HG02885 (cell line): ENCODE measurements at regions not wholly inside any gene's neighbourhood (a gene's known extent, or its start where the extent isn't known, plus 50 kb on each side); places are given as distances from the start of the nearest gene placed in this dataset.

Experiments used
- ATAC-seq: cut with Tn5 transposase; IDR thresholded peaks from one replicate; pipeline ENCODE4 v1.9.1; 2021; ENCODE audit warnings: mild to moderate bottlenecking; ENCODE audit not compliant: unreplicated experiment, poor library complexity

GRCh38 chr6:156652231-156652750 lies 124.9 kb upstream of the ARID1B start:
- ATAC-seq = no peak

GRCh38 chr6:156651486-156651885 lies 125.7 kb upstream of the ARID1B start:
- ATAC-seq = no peak

GRCh38 chr6:156650896-156651390 lies 126.2 kb upstream of the ARID1B start:
- no peak for ATAC-seq

GRCh38 chr6:156648616-156649015 lies 128.6 kb upstream of the ARID1B start:
- ATAC-seq = no peak

GRCh38 chr6:156647991-156648390 lies 129.2 kb upstream of the ARID1B start:
- no peak for ATAC-seq

GRCh38 chr6:156647140-156647784 lies 129.9 kb upstream of the ARID1B start:
- no peak for ATAC-seq

GRCh38 chr6:156646496-156646895 lies 130.7 kb upstream of the ARID1B start:
- ATAC-seq = no peak

GRCh38 chr6:156645097-156645496 lies 132.1 kb upstream of the ARID1B start:
- ATAC-seq = no peak

GRCh38 chr6:156639009-156639721 lies 138.0 kb upstream of the ARID1B start:
- ATAC-seq = no peak

- ATAC-seq = no peak
Measured at GRCh38 chr6:156638581-156638980, 138.6 kb upstream of the ARID1B start.

- no peak for ATAC-seq
Measured at GRCh38 chr6:156634951-156635371, 142.2 kb upstream of the ARID1B start.

- ATAC-seq = no peak
Measured at GRCh38 chr6:156634048-156634447, 143.1 kb upstream of the ARID1B start.

GRCh38 chr6:156633291-156633690 lies 143.9 kb upstream of the ARID1B start:
- ATAC-seq = no peak

- no peak for ATAC-seq
Measured at GRCh38 chr6:156630613-156631302, 146.4 kb upstream of the ARID1B start.

GRCh38 chr6:156628805-156629204 lies 148.4 kb upstream of the ARID1B start:
- no peak for ATAC-seq

GRCh38 chr6:156627524-156627923 lies 149.7 kb upstream of the ARID1B start:
- ATAC-seq = no peak

- no peak for ATAC-seq
Measured at GRCh38 chr6:156622185-156622584, 155.0 kb upstream of the ARID1B start.

GRCh38 chr6:156620331-156620730 lies 156.8 kb upstream of the ARID1B start:
- no peak for ATAC-seq

GRCh38 chr6:156618600-156619205 lies 158.5 kb upstream of the ARID1B start:
- ATAC-seq = no peak

GRCh38 chr6:156617941-156618340 lies 159.2 kb upstream of the ARID1B start:
- ATAC-seq = no peak

GRCh38 chr6:156617376-156617775 lies 159.8 kb upstream of the ARID1B start:
- ATAC-seq = no peak
